Prostate gland (tissue), 2 donors: ENCODE measurements at regions not wholly inside any gene's neighbourhood (a gene's known extent, or its start where the extent isn't known, plus 50 kb on each side); places are given as distances from the start of the nearest gene placed in this dataset.
"Not testable (repeated sequence)": the region's sequence is repeated elsewhere in the genome, so short reads cannot be mapped to it uniquely, and the experiment has no call there.

ENCODE experiments used
- DNase-seq: peaks from one replicate; pipeline ENCODE4 v3.0.0-alpha.2; 2019; ENCODE audit warnings: low spot score
- H3K27ac ChIP-seq, 2 donors: fragments of 200-600 bp; sonication (generic); 2 replicates each; pipeline ENCODE4 v1.5.1; 2017 to 2019
- H3K27me3 ChIP-seq: fragments of 200-600 bp; sonication (generic); replicated peaks from 2 replicates; pipeline ENCODE4 v1.5.1; 2019; ENCODE audit not compliant: insufficient read depth
- H3K36me3 ChIP-seq, 2 donors: fragments of 200-600 bp; sonication (generic); 1 replicate in 1 of 2; 2 replicates in 1 of 2; pipeline versions ENCODE4 v1.5.1 to v1.8.1; 2017 to 2019
- H3K4me1 ChIP-seq: fragments of 200-600 bp; sonication (generic); replicated peaks from 2 replicates; pipeline ENCODE4 v1.5.1; 2019
- H3K4me3 ChIP-seq, 2 donors: fragments of 200-600 bp; sonication (generic); 2 replicates each; pipeline ENCODE4 v1.5.1; 2017 to 2019
- H3K9me3 ChIP-seq: fragments of 200-600 bp; sonication (generic); 2 replicates; pipeline ENCODE4 v1.5.1; 2017
- CTCF ChIP-seq, 4 experiments: fragments of 200-600 bp in 2 of 4; fragments of 450-650 bp in 2 of 4; sonication (generic) in 2 of 4; IDR thresholded peaks; 1 replicate in 3 of 4; 2 replicates in 1 of 4; pipeline ENCODE4 v1.5.1; 2016 to 2019; ENCODE audit warnings: antibody characterized with exemption in 4 of 4, mild to moderate bottlenecking in 2 of 4, moderate library complexity in 2 of 4
- POLR2A ChIP-seq: fragments of 450-650 bp; IDR thresholded peaks from one replicate; pipeline ENCODE4 v1.6.1; 2016; ENCODE audit warnings: antibody characterized with exemption, mild to moderate bottlenecking
- POLR2AphosphoS5 ChIP-seq: sonication (generic); formaldehyde crosslinking; IDR thresholded peaks from one replicate; pipeline ENCODE4 v1.6.1; 2017; ENCODE audit warnings: antibody characterized with exemption
- WGBS: methylation state at CpG from one replicate; pipeline ENCODE4 v1.1.5; 2018; 5-methylcytosine and 5-hydroxymethylcytosine counted together
- intact Hi-C: fragments of 100-400 bp; cut with DNase I; formaldehyde crosslinking; loops from one replicate; pipeline ENCODE4 v1.14.2; 2022

GRCh38 chr22:44569561-44569991 is 71.5 kb upstream of the RTL6 start:
- no peaks in the 10 kb centered on the region for H3K4me1 ChIP-seq
- no peaks in the 10 kb centered on the region for H3K9me3 ChIP-seq
- no peak overlapping the region for H3K4me3 ChIP-seq
- no peak for DNase-seq
- intact Hi-C loops: no loop called here
- no peak overlapping the region for H3K27ac ChIP-seq
- H3K27me3 ChIP-seq: no peaks in the 10 kb centered on the region
- no peak for TF ChIP-seq POLR2AphosphoS5
- TF ChIP-seq CTCF (IDR thresholded peaks at IDR 0.05): no peak
- TF ChIP-seq POLR2A: no peak
- 64% methylated on average over 9 of the region's 9 CpGs for WGBS
- H3K36me3 ChIP-seq: no peaks in the 10 kb centered on the region

- no peak overlapping the region for H3K27ac ChIP-seq
- no peaks in the 10 kb centered on the region for H3K9me3 ChIP-seq
- TF ChIP-seq POLR2AphosphoS5: no peak
- no peak for TF ChIP-seq POLR2A
- TF ChIP-seq CTCF (IDR thresholded peaks at IDR 0.05): peak in 2 of 4 experiments; percentile 17 to 33
- no peak overlapping the region for H3K4me3 ChIP-seq
- DNase-seq: no peak
- intact Hi-C loops: no loop called here
- 77% methylated on average over 8 of the region's 8 CpGs for WGBS
- no peaks in the 10 kb centered on the region for H3K27me3 ChIP-seq
- H3K36me3 ChIP-seq: no peaks in the 10 kb centered on the region
- no peaks in the 10 kb centered on the region for H3K4me1 ChIP-seq
Observed at GRCh38 chr22:44567846-44568493, 69.9 kb upstream of the RTL6 start.

GRCh38 chr22:44567378-44567841 is 69.4 kb upstream of the RTL6 start:
- H3K27me3 ChIP-seq, H3K36me3 ChIP-seq, H3K9me3 ChIP-seq, H3K4me3 ChIP-seq, DNase-seq, intact Hi-C loops, H3K27ac ChIP-seq, H3K4me1 ChIP-seq: not testable (repeated sequence)
- 87% methylated on average over 8 of the region's 8 CpGs for WGBS

- Histone ChIP-seq H3K27me3 (no peaks in the 10 kb centered on the region), H3K9me3 (no peaks in the 10 kb centered on the region), H3K4me1 (no peaks in the 10 kb centered on the region), H3K36me3 (no peaks in the 10 kb centered on the region), H3K4me3 (no peak overlapping the region), H3K27ac (no peak overlapping the region)
- no peak for DNase-seq
- 94% methylated on average over 16 of the region's 17 CpGs for WGBS
- intact Hi-C loops: no loop called here
- TF ChIP-seq POLR2AphosphoS5 (no peak), CTCF (IDR thresholded peaks at IDR 0.05) (no peak), POLR2A (no peak)
Observed at GRCh38 chr22:44566911-44567310, 68.9 kb upstream of the RTL6 start.

- intact Hi-C loops, H3K9me3 ChIP-seq, H3K4me3 ChIP-seq, H3K27ac ChIP-seq, H3K4me1 ChIP-seq, H3K36me3 ChIP-seq, H3K27me3 ChIP-seq, DNase-seq: not testable (repeated sequence)
- 81% methylated on average over 7 of the region's 7 CpGs for WGBS
Observed at GRCh38 chr22:44562651-44563050, 64.6 kb upstream of the RTL6 start.

- WGBS: 76% methylated on average over 6 of the region's 6 CpGs
- DNase-seq: no peak
Observed at GRCh38 chr22:44561139-44561840, 63.3 kb upstream of the RTL6 start.

GRCh38 chr22:44558671-44559070 is 60.6 kb upstream of the RTL6 start:
- intact Hi-C loops, H3K4me3 ChIP-seq, H3K9me3 ChIP-seq, DNase-seq, H3K36me3 ChIP-seq, H3K27ac ChIP-seq, H3K4me1 ChIP-seq, H3K27me3 ChIP-seq: not testable (repeated sequence)
- WGBS: 79% methylated on average over 7 of the region's 7 CpGs

More at GRCh38 chr22:44561139-44561840, 63.3 kb upstream of the RTL6 start:
- Histone ChIP-seq H3K4me1 (no peaks in the 10 kb centered on the region), H3K36me3 (no peaks in the 10 kb centered on the region), H3K4me3 (no peak overlapping the region), H3K9me3 (no peaks in the 10 kb centered on the region), H3K27me3 (no peaks in the 10 kb centered on the region), H3K27ac (no peak overlapping the region)
- intact Hi-C loops: no loop called here
- TF ChIP-seq POLR2AphosphoS5: no peak
- TF ChIP-seq POLR2A: no peak
- no peak for TF ChIP-seq CTCF (IDR thresholded peaks at IDR 0.05)

GRCh38 chr22:44557872-44558271 is 59.8 kb upstream of the RTL6 start:
- H3K4me3 ChIP-seq, intact Hi-C loops, H3K27me3 ChIP-seq, H3K9me3 ChIP-seq, H3K4me1 ChIP-seq, H3K36me3 ChIP-seq, H3K27ac ChIP-seq, DNase-seq: not testable (repeated sequence)
- WGBS: 89% methylated on average over 4 of the region's 4 CpGs
